Stromal cell of bone marrow (primary cell): ENCODE measurements at regions not wholly inside any gene's neighbourhood (a gene's known extent, or its start where the extent isn't known, plus 50 kb on each side); places are given as distances from the start of the nearest gene placed in this dataset.

ENCODE experiments used
- DNase-seq: peaks from one replicate; pipeline ENCODE4 v3.0.0-alpha.2; 2012; ENCODE audit warnings: low read depth

DNA sequence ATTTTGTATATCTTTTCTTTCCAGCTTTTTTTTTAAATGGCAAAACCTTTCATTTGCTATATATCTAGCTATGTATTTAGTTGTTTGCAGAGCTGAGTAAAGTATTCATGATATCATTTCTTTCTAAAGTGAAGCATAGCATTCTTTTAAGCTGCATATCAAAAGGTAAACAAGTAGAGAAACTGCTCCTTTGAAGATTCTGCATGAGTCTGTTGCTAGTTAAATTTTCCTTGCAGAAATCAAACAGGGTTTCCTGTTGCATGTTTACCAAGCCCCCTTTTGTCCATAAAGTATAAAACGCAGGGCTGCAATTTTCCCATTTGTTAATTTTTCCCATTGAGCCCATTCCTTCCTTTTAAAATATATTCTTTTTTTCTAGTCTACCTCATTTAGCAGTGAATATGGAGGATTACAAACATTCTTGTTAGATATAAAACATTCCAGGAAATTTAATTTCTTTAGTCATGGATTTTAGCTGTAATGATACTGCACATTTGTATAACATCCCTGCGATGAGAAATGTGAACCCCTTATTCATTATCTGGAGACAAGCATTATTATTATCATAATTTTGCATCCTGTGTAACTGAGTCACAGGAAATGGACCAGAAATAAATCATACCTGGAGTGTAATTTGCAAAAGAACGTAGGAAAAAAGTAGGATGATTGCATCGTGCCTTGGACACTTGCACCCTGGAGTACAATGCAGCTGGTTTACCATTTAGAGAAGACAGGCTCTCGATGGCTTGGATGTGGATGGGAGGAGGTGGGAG is 110.9 kb upstream of the ARGLU1 start:
- DNase-seq: no peak

- DNase-seq: no peak
Measured at GRCh38 chr13:106675311-106675710, 107.4 kb upstream of the ARGLU1 start.

DNA sequence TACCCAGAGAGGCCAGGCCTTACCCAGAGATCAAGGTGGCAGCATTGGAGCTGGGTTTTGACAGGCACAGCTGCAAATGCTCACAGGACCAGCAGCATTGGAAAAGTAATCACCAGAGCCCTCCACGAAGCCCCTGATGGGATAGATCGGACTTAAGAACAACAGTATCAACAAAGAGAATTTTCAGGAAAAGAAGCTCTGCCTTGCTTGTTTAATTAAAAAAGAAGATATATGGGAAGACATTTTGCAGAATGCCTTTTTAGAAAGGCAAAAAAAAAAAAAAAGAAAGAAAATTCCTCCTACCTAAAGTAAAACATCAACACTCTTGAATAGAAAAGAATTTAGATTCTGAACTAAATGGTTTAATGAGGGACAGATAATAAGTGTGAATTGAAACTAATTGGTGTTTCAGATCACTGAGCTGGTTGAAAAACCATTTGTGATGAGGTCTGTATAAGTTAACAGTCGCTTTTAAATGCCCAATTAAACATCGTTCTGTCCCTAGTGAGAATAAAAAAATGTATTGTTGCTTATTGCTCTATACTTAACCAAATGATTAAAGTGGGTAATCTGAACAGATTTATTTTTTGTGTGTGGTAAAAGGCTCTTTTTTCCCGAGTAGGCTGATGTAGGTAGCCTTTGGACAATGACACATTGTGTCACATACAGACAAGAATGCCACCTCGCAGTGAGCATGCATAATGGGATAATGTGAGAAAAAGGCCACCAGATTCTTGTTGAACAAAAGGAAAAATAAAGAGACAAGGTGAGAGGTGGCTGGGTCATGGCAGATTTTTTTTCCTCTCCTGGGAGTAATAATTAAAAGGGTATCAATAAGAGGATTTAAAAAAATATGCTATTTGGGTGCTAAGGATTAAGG is 93.0 kb upstream of the ARGLU1 start:
- no peak for DNase-seq

- DNase-seq: no peak
Measured at GRCh38 chr13:106657104-106657503, 89.2 kb upstream of the ARGLU1 start.

GRCh38 chr13:106656186-106656585 is 88.2 kb upstream of the ARGLU1 start:
- DNase-seq: no peak

DNA sequence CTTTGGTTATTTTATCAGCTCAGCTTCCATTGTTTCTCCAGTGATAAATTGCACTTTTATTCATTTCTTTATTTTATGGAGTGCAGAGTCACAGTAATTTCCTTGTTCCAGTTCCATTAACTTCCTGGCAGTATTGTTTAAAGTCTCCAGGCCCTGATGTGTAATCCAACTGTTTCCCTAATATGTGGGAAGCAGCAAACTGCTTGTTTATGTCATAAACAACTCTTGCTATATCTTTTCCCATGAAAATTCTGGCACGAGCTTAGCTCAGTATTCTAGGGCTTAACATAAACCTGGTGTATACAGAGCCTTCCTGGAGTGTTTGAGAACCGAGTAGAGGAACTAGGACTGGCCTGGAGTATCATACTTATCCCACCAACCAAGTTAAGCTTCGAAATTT is 83.5 kb upstream of the ARGLU1 start:
- DNase-seq: no peak

DNA sequence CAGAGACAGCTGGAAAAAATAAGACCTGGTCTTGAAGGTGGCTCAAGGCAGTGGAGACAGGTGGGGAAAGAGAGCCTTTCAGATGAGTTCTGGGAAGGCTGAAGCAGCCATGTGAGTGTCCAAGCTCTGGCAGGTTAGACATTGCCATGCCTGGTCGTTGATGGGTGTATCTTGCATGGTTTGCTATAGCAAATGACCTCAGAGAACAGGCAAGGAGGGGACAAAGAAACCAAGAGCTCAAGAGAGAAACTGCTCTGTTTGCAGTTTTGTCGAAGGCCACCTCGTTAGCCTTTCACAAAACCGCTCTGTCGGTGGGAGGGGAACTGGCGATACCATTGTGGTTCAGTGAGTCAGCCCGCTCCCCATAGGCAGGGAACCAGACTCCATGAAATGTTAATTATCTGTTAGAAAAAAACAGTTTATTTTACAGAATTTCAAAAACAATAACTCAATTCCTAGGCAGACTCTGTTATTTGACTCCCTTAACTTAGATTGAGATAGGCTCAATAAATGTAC is 82.8 kb upstream of the ARGLU1 start:
- no peak for DNase-seq

DNA sequence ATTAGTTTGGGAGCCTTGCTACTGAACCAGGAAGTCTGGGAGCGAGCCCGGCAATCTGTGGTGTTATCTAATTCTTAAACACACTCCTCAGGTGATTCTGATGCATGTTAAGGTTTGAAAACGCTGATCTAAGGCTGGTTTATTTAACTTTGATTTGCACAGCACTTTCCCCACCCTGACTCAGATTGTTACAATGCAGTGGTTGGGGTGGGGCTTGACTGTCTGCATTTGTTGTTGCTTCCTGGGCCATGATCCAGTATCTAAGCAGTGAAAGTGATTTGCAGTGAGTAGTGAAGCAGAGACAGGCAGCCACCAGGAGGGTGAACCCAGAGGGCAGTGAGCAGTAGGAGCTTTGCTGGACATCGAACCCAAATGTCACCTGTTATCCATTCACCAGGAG is 81.6 kb upstream of the ARGLU1 start:
- DNase-seq: peak; percentile 2

GRCh38 chr13:106640515-106640914 is 72.6 kb upstream of the ARGLU1 start:
- DNase-seq: no peak

DNA sequence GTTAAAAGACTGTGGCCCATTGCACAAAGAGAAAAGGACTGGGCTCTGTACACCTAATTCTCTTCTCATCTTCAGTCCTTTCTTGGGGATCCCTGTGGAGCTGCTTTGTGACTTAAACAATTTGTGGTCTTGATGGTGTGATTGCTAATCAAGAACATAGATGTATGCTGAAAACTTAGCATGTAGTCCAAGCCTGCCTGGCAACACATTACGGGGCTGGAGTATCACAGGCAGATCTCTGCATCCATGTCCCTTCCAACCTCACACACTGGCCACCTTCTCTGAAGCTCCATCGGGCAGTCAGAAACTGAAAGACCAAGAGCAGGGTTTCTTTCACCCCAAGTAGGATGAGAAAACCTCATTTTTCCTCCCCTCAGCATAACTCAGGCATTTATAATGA is 69.6 kb upstream of the ARGLU1 start:
- no peak for DNase-seq

GRCh38 chr13:106636492-106636891 is 68.6 kb upstream of the ARGLU1 start:
- no peak for DNase-seq

DNA sequence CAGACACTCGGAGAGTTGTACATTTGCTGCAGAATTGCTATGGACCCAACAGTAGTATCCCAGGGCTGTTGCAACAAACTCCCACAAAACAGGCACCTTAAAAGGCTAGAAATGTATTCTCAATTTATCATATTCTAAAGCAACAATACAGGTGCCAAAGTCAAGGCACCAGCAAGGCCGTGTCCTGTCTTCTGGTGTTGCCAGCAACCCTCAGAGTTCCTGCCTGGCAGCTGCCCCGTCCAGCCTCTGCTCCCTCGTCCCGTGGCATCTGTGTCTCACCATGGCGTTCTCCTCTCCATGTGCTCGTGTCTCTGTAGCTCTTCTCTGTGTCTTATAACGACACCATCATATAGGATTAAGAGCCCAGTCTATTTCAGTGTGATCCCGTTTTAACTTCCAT is 67.7 kb upstream of the ARGLU1 start:
- DNase-seq: no peak

DNA sequence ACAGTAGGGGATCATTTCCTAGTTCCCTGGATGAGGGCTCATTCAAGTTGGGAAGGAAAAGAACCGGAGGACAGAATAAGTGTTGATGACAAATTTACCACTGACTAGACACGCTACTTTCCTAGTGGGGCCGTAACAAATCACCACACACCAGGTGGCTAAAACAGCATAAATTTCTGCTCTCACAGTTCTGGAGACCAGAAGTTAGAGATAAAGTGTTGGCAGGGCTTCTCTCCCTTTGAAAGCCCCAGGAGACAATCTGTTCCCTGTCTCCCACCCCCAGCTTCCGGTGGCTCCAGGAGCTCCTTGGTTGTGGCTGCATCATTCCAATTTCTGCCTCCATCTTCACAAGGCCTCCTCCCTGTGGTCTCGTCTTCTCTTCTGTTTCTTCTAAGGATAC is 65.4 kb upstream of the ARGLU1 start:
- no peak for DNase-seq

- DNase-seq: no peak
Measured at GRCh38 chr13:106630650-106631049, 62.7 kb upstream of the ARGLU1 start.

DNA sequence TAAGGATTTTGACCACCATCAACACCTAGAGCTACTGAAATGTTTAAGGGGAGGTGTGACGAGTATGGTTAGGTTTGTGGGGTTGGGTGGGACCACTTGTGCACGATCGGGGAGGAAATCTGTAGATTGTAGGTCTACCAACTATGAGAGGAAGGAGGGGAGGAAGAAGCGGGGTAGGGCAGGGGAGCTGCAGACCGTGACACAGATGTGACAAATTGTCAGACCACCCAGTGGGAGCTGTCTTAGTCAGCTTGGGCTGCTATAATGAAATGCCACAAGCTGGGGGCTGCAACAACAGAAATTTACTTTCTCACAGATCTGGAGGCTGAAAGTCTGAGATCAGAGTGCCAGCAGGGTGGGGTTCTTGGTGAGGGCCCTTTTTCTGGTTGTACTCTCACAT is 62.2 kb upstream of the ARGLU1 start:
- no peak for DNase-seq

DNA sequence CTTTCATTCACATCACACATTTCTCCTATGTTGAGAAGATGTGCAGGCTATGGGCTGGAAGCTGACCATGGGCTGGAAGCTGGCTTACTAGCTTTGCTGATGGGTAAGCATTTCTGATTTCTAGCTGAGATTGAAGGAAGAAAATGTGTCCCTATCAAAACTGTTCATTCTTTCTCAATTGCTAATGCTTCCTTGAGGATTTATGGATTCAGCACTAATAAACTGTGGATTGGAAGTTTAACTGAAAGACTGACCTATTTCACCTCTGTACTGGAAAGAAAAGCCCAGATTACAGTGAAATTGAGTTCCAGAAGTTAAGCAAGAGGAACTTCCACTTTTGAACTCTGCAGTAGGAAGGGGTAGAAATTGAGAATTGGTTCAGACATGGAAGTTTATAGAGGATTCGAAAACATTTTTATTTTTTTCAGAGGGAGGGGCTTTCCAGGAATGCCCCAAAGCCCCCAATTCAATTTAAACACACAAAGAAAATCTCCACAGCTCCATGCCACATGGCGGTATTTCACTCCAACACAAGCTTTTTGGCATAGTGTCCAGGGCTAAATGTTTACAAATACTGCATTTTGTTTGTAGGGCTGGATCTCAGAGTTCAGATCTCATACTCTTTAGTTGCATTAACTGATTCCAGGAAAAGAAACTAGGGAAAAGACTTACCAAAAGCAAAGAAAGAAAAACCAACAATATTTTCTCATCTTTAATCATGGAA is 61.2 kb upstream of the ARGLU1 start:
- no peak for DNase-seq

DNA sequence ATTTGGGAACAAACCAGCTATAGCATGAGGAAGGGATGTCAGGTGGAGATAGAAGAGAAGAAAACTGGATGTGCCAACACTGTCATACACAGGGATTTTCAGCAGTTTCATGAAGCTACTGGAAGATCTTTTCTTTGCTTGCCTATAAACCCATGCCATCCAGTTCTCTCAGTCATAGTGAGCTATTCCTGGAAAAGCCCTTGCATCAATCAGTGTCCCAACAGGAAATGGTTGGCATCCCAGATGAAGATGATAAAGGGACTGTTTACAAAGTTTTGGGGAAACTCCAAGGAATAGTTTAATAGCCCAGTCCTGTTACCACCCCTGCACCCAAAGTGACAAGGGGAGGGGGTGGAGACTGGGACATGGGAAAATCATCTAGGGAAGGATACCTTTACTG is 58.5 kb upstream of the ARGLU1 start:
- no peak for DNase-seq

GRCh38 chr13:106625578-106625977 is 57.6 kb upstream of the ARGLU1 start:
- DNase-seq: no peak

DNA sequence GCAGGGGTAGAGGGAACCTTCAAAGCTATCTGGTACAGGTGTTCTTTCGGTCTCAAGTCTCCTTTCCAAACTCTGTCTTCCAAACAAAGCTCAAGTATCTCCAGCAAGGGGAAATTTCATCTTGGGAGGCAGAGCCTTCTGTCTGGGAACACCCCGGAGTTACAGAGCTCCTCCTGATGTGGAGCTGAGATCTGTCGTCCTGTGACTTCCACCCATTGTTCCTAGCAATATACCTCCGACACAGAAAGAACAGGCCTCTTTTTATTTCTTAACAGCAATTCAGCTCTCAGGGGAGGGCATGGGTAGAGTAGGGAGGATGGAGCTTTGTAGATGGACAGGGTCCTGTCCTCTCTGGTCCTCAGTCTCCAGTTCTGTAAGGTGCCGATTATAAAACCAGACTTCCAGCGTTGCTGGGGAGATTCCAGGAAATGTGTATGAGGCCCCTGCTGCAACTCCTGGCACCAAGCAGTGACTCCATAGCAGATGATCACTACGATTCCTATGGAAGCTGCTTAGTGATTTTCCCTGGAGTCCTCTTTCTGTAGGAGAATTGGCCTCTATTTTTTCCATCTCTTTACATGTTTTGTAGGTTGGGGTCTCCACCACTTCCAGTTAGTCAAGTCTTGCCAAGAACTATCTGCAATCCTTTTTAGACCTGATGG is 56.0 kb upstream of the ARGLU1 start:
- DNase-seq: no peak

DNA sequence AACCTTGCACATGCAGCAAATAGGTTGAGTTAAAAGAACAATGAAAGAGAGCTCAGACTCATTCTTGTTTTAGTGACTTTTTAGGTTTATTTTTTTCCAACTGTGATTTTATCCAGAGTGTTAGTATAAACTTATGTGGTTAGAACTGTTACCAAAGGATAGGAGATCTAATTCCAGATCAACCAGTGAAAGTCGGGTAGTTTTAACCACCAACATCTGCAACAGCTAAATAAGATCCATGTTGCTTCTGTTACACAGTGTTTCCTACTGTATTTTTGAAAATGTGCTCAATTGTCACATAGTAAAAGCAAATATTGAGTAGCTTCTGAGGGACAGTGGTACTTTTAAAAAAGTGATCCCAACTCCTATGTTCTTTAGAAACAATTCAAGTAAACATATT is 53.9 kb upstream of the ARGLU1 start:
- DNase-seq: no peak

DNA sequence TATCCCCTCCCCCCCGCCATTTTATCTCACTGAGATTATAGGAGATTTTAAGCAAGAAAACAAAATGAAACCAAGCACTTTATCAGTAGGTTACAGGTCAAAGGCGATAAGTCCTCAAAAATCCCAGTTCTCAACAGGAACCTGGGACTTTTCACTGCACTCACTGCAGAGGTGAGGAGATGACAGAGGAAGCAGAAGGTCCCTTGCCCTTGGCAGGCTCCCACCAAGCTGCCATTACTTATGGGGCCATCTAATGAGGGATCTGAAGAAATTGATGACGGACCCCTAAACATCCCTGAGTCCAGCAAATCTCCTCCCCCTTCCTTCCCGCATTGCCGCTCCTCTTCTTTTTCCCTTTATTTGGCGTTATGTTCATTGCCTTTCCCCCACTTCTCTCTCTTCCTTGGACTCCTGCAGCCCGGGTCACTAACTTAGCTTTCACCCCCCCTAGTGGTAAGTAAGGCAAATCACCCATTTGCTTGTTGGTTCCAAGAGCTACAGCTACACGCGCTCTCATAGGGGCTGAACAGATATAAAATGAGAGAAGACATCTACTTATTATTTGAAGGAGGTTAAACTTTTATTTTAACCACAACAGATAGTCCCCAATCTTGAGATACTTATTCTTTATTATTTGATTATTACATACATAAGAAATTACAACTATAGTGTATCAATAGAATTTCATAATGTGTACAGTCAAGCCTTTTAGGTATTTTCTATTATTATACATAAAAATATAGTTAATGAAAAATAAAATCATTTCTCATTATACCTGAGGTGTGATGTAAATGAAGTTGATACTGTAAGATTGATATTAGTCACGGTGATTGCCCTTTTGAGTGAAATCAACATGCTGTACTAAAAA is 52.0 kb upstream of the ARGLU1 start:
- DNase-seq: peak; percentile 45
